ENCODE measurements at regions not wholly inside any gene's neighbourhood (a gene's known extent, or its start where the extent isn't known, plus 50 kb on each side); places are given as distances from the start of the nearest gene placed in this dataset.

GRCh38 chr5:18778225-18778624, 1144.0 kb downstream of the TAF11L14 start:
- TF ChIP-seq CTCF (IDR thresholded peaks at IDR 0.05; ENCODE audit: borderline replicate concordance, extremely low read depth, low read length, poor library complexity, severe bottlenecking), result no peak
- TF ChIP-seq EZH2 (IDR thresholded peaks at IDR 0.05; ENCODE audit: borderline replicate concordance, low read depth, low read length, severe bottlenecking), result no peak

Data from DND-41 (cell line).